ENCODE measurements at regions not wholly inside any gene's neighbourhood (a gene's known extent, or its start where the extent isn't known, plus 50 kb on each side); places are given as distances from the start of the nearest gene placed in this dataset.

DNA sequence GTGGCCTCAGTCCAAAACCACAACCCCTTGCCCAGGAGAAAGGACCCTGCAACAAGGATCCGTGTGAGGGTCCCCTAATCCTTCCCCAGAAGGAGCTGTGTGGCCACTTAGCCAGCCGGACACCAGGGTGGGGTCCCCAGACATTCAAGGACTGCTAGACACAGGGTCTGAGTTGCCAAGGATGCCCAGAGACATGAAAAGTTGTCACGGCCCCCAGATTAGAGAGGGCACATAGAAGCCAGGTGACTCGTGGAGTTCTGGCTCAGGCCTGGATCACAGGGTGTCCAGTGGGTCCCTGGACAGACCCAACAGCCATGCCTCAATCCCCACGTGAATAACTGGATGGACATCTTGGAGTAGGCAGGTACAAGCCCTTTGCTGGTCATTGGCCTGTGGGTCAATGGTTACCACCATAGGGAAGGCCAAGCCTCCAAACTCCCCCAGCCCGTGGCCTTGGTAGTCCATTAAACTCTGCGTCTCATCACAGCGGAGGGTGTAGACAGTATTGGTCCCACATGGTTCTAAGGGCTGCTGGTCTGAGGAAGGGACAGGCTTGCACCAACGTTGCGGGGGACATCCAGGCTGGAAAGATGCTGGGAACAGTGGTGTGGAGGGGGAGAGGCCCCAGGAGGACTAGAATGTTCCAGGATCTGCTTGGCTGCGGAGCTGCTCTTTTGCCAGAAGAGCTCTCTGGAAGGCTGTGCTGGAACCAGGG, 205.9 kb upstream of the PPP2R2D start:
- DNase-seq = no peak

GRCh38 chr10:131695496-131696165, 205.2 kb upstream of the PPP2R2D start:
- no peak for DNase-seq

DNA sequence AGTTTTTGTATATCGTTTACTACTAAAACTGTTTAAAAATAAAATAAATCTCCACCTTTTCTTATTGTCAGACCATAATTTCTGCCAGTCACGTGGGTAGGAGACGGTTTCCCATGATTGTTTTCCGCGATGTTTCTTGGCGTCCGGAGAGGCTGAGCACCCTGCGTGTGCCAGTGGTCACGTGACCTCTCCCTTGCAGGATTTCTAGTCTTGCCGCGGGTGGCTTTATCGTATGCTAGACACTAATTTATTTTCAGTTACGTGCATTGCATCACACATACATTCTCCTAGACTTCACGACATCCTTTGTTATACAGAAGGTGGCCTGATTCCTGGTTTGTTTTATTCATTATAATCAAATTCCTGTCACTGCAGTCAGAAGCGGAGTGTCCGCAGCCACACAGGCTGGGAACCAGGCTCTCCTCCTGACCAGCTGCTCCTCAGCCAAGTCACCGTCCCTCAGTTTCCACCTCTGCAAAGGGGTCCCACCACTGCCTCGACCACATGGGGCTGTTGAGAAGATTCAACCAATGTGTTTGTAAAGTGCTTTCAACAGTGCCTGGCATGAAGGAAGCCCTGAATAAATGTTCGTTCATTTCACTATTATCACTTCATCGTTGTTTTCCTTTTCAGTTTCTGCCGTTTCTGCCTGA, 203.2 kb upstream of the PPP2R2D start:
- DNase-seq = no peak

GRCh38 chr10:131698232-131698631, 202.6 kb upstream of the PPP2R2D start:
- DNase-seq = no peak

- DNase-seq = no peak
These were observed 201.8 kb upstream of the PPP2R2D start for GRCh38 chr10:131698986-131699385.

DNA sequence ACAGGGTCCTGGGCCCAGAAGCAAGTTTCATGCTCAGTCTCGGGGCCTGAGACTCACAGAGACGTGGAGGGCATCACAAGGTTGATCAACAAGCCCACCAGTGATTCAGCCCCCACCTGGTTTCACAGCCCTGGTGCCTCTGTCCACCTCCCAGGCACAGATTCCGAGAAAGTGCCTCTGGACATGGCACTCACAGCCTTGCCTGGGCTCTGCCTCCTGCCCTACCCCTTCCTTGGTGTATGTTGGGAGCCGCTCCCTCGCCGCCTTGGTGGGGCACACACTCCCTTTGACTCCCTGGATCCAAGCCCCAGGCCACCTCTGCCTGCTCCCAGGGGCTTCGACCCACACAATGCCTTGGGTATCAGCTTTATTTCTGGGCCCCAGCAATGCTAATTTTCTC, 200.8 kb upstream of the PPP2R2D start:
- no peak for DNase-seq

DNA sequence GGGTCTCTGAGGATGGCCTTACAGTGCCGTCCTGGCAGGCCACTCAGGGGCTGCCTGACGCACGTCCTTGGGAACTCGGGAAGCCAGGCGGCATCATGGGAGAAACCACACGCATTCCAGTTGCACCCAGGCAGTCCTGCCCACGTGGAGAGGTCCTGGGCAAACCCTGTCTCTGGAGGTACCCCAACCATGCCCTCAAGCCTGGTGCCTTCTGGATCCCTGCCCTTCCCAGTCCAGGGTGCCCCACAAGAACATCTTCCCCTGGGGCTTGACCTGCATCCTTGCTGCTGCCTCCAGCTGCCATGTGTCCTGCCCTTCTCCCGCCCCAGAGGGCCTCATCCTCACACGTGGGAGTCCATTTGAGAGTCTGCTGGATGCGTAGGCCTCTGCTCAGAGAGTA, 200.3 kb upstream of the PPP2R2D start:
- no peak for DNase-seq

DNA sequence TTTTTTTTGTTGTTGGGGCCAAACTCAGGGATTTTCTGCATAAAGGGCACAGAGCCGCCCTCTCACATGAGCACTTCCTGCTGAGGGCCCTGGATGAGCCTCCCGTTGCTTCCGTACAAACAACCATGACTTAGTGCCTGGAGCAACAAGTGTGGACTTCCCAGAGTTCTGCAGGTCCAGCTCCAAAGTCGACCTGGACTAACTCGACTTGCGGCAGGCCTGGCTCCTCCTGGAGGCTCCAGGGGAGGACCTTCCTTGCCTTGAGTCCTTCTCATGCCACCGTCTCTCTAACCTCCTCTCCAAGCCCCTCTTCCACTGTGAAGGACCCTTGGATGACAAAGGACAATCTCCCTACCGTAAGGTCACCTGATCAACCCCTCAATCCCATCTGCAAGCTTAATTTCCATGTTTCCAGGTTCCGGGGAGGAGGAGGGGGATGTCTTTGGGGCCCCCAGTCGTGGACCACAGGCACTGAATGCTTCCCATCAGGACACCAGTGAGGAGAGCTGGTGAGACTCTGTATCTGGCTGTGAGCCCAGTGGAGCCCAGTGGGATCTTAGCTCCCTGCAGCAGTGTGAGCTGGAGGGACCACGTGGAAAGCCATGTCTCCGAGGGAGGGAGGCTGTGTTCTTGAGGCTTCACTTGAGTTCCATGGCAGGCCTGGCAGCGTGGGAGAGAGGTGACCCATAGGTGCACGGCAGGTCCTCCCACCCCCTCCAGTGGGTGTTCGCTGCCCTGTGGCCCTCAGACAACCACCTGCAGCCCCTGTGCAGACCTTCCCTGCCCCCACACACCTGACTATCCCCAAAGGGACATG, 199.5 kb upstream of the PPP2R2D start:
- no peak for DNase-seq

GRCh38 chr10:131702531-131703356, 198.1 kb upstream of the PPP2R2D start:
- no peak for DNase-seq

DNA sequence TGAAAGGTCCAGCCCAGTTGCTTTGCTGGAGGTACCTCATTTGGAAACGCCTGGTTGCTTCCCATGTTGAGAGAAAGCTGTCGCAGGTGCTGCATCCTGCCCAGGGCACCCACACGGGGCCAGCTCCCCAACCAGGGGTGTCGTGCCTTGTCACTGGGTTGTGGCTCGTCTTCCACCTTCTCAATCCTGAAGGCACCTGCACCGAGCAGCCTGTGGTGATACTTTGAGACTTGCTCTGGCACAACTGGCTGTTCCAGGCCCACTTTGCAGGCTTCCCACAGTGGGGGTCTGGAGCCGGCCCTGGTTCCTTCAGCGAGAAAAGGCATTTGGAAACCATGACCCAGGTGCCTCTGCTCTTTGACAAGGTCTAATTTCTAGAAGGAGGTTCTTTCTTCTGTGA, 197.3 kb upstream of the PPP2R2D start:
- DNase-seq = no peak

- no peak for DNase-seq
These were observed 196.9 kb upstream of the PPP2R2D start for GRCh38 chr10:131703941-131704340.

DNA sequence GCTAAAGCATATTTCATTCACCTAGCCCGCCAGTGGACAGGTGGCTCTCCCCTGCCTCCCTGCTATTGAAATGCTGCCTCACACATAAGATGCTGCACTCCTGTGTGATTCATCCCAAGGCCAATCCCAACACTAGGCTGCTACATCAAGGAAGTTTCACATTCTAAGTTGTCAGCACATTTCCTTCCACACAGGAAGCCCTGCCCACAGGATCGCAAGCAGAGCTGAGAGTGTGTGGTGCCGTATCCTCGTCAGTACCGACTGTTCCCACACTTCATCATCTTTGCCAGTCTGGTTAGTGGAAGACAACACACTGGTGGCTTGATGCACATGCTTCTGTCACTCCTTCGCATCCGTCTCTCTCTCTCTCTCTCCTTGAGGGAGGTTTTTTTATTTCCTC, 194.3 kb upstream of the PPP2R2D start:
- DNase-seq = no peak

GRCh38 chr10:131706952-131707351, 193.9 kb upstream of the PPP2R2D start:
- DNase-seq = no peak

GRCh38 chr10:131708225-131708880, 192.5 kb upstream of the PPP2R2D start:
- no peak for DNase-seq

DNA sequence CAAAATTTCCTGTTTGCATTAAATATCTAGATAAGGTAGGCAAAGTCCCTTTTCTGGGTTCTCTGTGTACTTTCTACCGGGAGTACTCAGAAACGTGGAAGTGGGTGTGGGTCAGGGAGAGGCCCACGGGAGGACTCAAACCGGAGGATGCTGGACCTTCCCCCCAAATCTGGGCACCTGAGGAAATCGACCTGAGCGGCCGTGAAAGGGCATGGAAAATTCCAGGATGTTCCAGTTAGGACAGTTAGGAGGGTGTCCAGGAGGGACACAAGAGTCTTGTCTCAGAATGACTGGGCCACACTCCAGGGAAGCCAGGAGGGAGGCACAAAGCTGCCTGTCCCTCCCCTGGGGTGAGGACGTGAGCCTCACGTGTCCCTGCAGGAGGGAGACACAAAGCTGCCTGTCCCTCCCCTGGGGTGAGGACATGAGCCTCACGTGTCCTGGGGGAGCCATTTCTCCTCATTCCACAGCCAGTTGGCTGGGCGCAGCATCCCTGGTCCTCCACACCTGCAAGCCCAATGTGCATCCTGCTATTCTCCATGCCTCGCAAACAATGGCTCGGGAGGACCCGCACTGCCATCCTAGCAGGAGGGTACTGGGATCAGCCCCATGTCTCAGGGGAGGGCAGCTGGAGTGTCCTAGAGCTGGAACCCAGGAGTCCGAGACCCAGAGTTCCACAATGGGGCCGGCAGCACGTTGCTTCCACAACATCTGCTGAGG, 190.5 kb upstream of the PPP2R2D start:
- no peak for DNase-seq

- DNase-seq = no peak
These were observed 178.7 kb upstream of the PPP2R2D start for GRCh38 chr10:131722121-131722520.

- DNase-seq = no peak
These were observed 178.1 kb upstream of the PPP2R2D start for GRCh38 chr10:131722525-131723264.

DNA sequence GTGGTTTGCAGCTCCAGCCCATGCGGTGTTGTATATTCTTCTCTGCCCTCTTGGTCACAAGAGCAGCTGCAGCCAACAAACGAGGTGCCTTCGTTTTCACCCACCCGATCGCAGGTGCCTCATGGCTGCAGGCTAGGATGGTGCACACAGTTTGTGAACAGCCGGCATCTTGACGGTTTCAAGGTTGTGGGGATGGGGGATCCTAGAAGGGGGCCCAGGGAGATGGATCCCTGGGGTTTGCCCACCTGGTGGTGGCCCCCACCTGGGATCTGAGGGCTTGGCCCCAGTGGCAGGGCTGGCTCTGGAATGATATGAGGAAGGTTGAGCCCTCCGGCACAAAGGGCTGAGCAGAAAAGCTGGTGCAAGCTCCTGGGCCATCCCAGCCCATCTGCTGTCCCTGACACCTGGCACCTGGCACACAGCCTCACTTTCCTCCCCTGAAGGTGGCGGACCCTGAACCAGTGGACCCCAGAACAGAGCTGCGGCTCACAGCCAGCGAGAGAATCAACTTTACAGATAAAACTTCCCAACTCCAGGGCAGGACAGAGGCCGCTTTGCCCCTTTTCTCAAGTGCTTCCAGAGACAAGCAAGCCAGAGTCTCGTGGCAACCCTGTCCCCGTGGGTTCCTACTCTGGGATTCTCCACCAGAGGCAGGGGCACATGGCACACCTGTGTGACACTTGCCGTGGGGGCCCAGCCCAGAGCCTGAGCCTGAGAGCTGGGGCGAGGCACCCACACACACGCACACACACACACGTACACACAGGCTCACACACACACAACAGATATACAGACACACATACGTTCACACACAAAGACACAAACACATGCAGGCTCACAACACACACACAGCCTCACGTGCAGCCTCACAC, 177.3 kb upstream of the PPP2R2D start:
- no peak for DNase-seq

- DNase-seq = no peak
These were observed 176.7 kb upstream of the PPP2R2D start for GRCh38 chr10:131724169-131724545.
